Mesenchymal stem cell (in vitro differentiated cells and primary cell): ENCODE measurements at regions not wholly inside any gene's neighbourhood (a gene's known extent, or its start where the extent isn't known, plus 50 kb on each side); places are given as distances from the start of the nearest gene placed in this dataset.

Experiments
- DNase-seq: peaks from one replicate; pipeline ENCODE4 v3.0.0-alpha.2; 2013
- H2AFZ ChIP-seq: one replicate; pipeline ENCODE4 v1.6.1; 2013; ENCODE audit warnings: low read depth, mild to moderate bottlenecking, control low read depth, inconsistent platforms, low read length, moderate library complexity
- H2AK5ac ChIP-seq: 2 replicates; pipeline ENCODE4 v1.6.1; 2013; ENCODE audit warnings: low read length, moderate library complexity, mild to moderate bottlenecking, inconsistent platforms; ENCODE audit not compliant: severe bottlenecking
- H2BK120ac ChIP-seq: one replicate; pipeline ENCODE4 v1.6.1; 2013; ENCODE audit warnings: low read depth, mild to moderate bottlenecking, inconsistent platforms, low read length, moderate library complexity
- H2BK12ac ChIP-seq, 2 experiments: one replicate each; pipeline ENCODE4 v1.6.1; 2013; ENCODE audit warnings: inconsistent platforms in 2 of 2, low read length in 2 of 2, mild to moderate bottlenecking in 2 of 2, moderate library complexity in 2 of 2, control low read depth in 1 of 2
- H2BK15ac ChIP-seq: one replicate; pipeline ENCODE4 v1.6.1; 2013; ENCODE audit warnings: mild to moderate bottlenecking, low read depth, inconsistent platforms; ENCODE audit not compliant: poor library complexity, severe bottlenecking
- H2BK5ac ChIP-seq: 2 replicates; pipeline ENCODE4 v1.6.1; 2013; ENCODE audit warnings: low read depth, mild to moderate bottlenecking, low read length, control low read depth, inconsistent platforms; ENCODE audit not compliant: poor library complexity, severe bottlenecking
- H3K14ac ChIP-seq, 2 experiments: one replicate each; pipeline ENCODE4 v1.6.1; 2013; ENCODE audit warnings: inconsistent platforms in 2 of 2, low read length in 2 of 2, control low read depth in 1 of 2, mild to moderate bottlenecking in 1 of 2, moderate library complexity in 1 of 2
- H3K18ac ChIP-seq, 2 experiments: one replicate each; pipeline ENCODE4 v1.6.1; 2013; ENCODE audit warnings: inconsistent platforms in 2 of 2, low read length in 2 of 2, control low read depth in 1 of 2, low read depth in 1 of 2, mild to moderate bottlenecking in 1 of 2
- H3K23ac ChIP-seq, 2 experiments: one replicate each; pipeline ENCODE4 v1.6.1; 2013; ENCODE audit warnings: inconsistent platforms in 2 of 2, low read length in 2 of 2, mild to moderate bottlenecking in 2 of 2, moderate library complexity in 2 of 2, control low read depth in 1 of 2
- H3K27ac ChIP-seq: 2 replicates; pipeline ENCODE4 v1.5.1; 2013; ENCODE audit warnings: mild to moderate bottlenecking, moderate library complexity, low read length, control low read depth, inconsistent platforms; ENCODE audit not compliant: poor library complexity, severe bottlenecking
- H3K27me3 ChIP-seq, 2 experiments: 2 replicates each; pipeline versions ENCODE4 v1.6.1 to v1.7.0; 2013; ENCODE audit warnings: low read length in 2 of 2, mild to moderate bottlenecking in 2 of 2, moderate library complexity in 2 of 2, control low read depth in 1 of 2, inconsistent platforms in 1 of 2; ENCODE audit not compliant: control insufficient read depth in 1 of 2, insufficient read depth in 1 of 2
- H3K36me3 ChIP-seq, 2 experiments: 2 replicates each; pipeline versions ENCODE4 v1.6.1 to v1.7.0; 2013; ENCODE audit warnings: low read length in 2 of 2, control low read depth in 1 of 2, inconsistent platforms in 1 of 2, low read depth in 1 of 2, mild to moderate bottlenecking in 1 of 2; ENCODE audit not compliant: insufficient read depth in 2 of 2, control insufficient read depth in 1 of 2
- H3K4ac ChIP-seq, 2 experiments: one replicate each; pipeline ENCODE4 v1.6.1; 2013; ENCODE audit warnings: inconsistent platforms in 2 of 2, low read length in 2 of 2, mild to moderate bottlenecking in 2 of 2, moderate library complexity in 2 of 2, control low read depth in 1 of 2, low read depth in 1 of 2
- H3K4me1 ChIP-seq: 2 replicates; pipeline ENCODE4 v1.6.1; 2013; ENCODE audit warnings: low read depth, low read length, control low read depth; ENCODE audit not compliant: control insufficient read depth, insufficient read depth
- H3K4me2 ChIP-seq: 2 replicates; pipeline ENCODE4 v1.6.1; 2013; ENCODE audit warnings: low read length, mild to moderate bottlenecking, inconsistent platforms; ENCODE audit not compliant: poor library complexity, severe bottlenecking
- H3K4me3 ChIP-seq, 2 experiments: 2 replicates each; pipeline versions ENCODE4 v1.5.1 to v1.7.0; 2013; ENCODE audit warnings: low read length in 2 of 2, mild to moderate bottlenecking in 2 of 2, control low read depth in 1 of 2, low read depth in 1 of 2; ENCODE audit not compliant: insufficient read depth in 1 of 2
- H3K79me1 ChIP-seq: replicated peaks from 2 replicates; pipeline ENCODE4 v1.6.1; 2013; ENCODE audit warnings: mild to moderate bottlenecking, control low read depth, low read length, inconsistent platforms; ENCODE audit not compliant: poor library complexity, severe bottlenecking
- H3K9ac ChIP-seq: 2 replicates; pipeline ENCODE4 v1.7.0; 2013; ENCODE audit warnings: mild to moderate bottlenecking, low read length, moderate library complexity
- H3K9me3 ChIP-seq: 2 replicates; pipeline ENCODE4 v1.7.0; 2013; ENCODE audit warnings: mild to moderate bottlenecking, low read length; ENCODE audit not compliant: control insufficient read depth
- H4K8ac ChIP-seq: one replicate; pipeline ENCODE4 v1.6.1; 2013; ENCODE audit warnings: inconsistent platforms, mild to moderate bottlenecking, low read length, moderate library complexity
- H4K91ac ChIP-seq: one replicate; pipeline ENCODE4 v1.6.1; 2013; ENCODE audit warnings: mild to moderate bottlenecking, low read length, inconsistent platforms
- WGBS: methylation state at CpG from one replicate; pipeline ENCODE4 v1.1.7; 2013; ENCODE audit warnings: mixed read lengths; 5-methylcytosine and 5-hydroxymethylcytosine counted together

DNA sequence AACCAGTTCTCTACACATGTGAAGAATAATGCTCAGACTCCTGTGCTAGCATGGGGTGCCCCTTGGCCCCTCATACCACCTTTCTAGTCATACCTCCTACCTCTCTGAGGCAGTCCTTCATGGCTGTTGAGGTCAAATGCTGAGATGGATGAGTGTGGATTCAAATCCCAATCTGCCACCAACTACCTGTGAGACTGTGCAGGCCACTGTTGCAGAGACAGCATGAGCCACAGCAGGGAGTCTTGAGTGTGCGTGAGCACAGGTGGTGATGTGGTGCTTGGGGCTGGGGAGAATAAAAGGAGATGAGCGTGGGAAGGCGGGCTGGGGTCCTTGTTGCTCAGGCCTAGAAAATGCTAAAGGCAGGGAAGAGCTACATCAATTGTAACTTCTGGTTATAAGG is 218.0 kb upstream of the E2F8 start:
- Histone ChIP-seq H2BK120ac (no peak overlapping the region), H2BK12ac (peak overlapping the region in 1 of 2 experiments; percentile 63), H2AK5ac (no peak overlapping the region), H2BK5ac (no peak overlapping the region), H3K36me3 (no peaks in the 10 kb centered on the region), H3K18ac (no peak overlapping the region), H3K27me3 (peaks cover 0 to 43% of the 10 kb centered on the region in 2 experiments), H2AFZ (no peak overlapping the region), H3K14ac (no peak overlapping the region), H3K9me3 (no peaks in the 10 kb centered on the region), H3K4me1 (no peaks in the 10 kb centered on the region), H3K4me3 (no peak overlapping the region), H3K23ac (no peak overlapping the region), H4K8ac (no peak overlapping the region), H3K4ac (no peak overlapping the region), H4K91ac (no peak overlapping the region), H3K9ac (no peak overlapping the region), H3K4me2 (no peak overlapping the region), H2BK15ac (no peak overlapping the region), H3K27ac (no peak overlapping the region), H3K79me1 (no peaks in the 10 kb centered on the region)
- DNase-seq = no peak
- WGBS = 95% methylated on average over 3 of the region's 3 CpGs

DNA sequence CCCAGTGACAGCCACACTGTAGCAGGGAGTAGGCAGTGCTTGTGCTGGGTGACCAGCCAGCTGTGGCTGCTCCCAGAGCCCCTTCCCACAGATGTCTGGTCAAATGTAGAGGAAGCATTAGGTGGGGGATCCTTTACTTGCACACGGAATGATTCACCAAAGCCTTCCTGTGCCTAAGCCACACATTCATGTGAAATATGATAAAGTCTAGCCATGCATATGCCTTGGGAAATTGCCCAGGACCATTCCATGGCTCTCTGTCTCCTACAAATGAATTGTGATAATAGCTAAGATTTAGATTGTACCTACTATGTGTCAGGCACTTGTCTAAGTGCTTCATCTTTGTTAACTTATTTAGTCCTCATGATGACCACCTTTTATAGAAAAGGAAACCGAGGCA is 217.5 kb upstream of the E2F8 start:
- DNase-seq = no peak
- H2AFZ ChIP-seq = no peak overlapping the region
- no peak overlapping the region for H2AK5ac ChIP-seq
- H2BK12ac ChIP-seq = no peak overlapping the region
- peak overlapping the region in 1 of 2 experiments; percentile 14 for H3K18ac ChIP-seq
- H3K4me1 ChIP-seq = no peaks in the 10 kb centered on the region
- no peaks in the 10 kb centered on the region for H3K79me1 ChIP-seq
- H3K4ac ChIP-seq = no peak overlapping the region
- no peak overlapping the region for H2BK5ac ChIP-seq
- no peaks in the 10 kb centered on the region for H3K36me3 ChIP-seq
- no peak overlapping the region for H3K23ac ChIP-seq
- H3K27me3 ChIP-seq = peaks cover 0 to 39% of the 10 kb centered on the region in 2 experiments
- no peak overlapping the region for H3K4me3 ChIP-seq
- no peak overlapping the region for H4K91ac ChIP-seq
- H3K14ac ChIP-seq = peak overlapping the region in 1 of 2 experiments; percentile 68
- H3K9ac ChIP-seq = no peak overlapping the region
- no peak overlapping the region for H2BK15ac ChIP-seq
- H4K8ac ChIP-seq = no peak overlapping the region
- H2BK120ac ChIP-seq = no peak overlapping the region
- no peaks in the 10 kb centered on the region for H3K9me3 ChIP-seq
- no peak overlapping the region for H3K27ac ChIP-seq
- WGBS = 100% methylated on average over 1 of the region's 2 CpGs
- no peak overlapping the region for H3K4me2 ChIP-seq

DNA sequence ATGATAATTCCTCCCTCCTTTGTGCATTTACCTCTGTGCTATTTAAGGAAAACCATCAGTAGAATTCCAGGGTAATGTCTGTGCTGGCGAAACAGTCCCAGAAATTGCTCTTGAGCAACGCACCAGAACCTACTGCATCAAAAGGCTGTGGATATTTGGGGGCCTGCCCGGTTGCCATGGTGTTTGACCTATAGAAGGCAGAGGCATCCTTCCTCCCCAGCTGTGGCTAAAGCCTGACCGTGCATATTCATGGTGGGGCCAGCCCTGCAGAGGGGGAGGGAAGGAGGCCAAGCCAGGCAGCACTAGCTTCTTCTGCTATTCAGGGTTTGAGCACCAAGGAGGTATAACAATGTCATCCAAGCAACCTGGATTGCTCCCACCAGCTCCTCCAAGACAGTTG is 215.0 kb upstream of the E2F8 start:
- Histone ChIP-seq H3K4me2 (no peak overlapping the region), H3K14ac (no peak overlapping the region), H3K27ac (no peak overlapping the region), H3K79me1 (no peaks in the 10 kb centered on the region), H3K9ac (no peak overlapping the region), H4K8ac (no peak overlapping the region), H3K18ac (peak overlapping the region in 1 of 2 experiments; percentile 34), H3K4ac (peak overlapping the region in 1 of 2 experiments; percentile 15), H3K4me1 (no peaks in the 10 kb centered on the region), H2BK120ac (no peak overlapping the region), H2AFZ (no peak overlapping the region), H3K36me3 (no peaks in the 10 kb centered on the region), H2BK15ac (no peak overlapping the region), H3K9me3 (no peaks in the 10 kb centered on the region), H2AK5ac (no peak overlapping the region), H2BK12ac (no peak overlapping the region), H3K23ac (peak overlapping the region in 1 of 2 experiments; percentile 46), H4K91ac (no peak overlapping the region), H3K27me3 (peaks cover 0 to 52% of the 10 kb centered on the region in 2 experiments), H2BK5ac (no peak overlapping the region), H3K4me3 (no peak overlapping the region)
- no peak for DNase-seq
- WGBS = 75% methylated on average over 4 of the region's 4 CpGs

DNA sequence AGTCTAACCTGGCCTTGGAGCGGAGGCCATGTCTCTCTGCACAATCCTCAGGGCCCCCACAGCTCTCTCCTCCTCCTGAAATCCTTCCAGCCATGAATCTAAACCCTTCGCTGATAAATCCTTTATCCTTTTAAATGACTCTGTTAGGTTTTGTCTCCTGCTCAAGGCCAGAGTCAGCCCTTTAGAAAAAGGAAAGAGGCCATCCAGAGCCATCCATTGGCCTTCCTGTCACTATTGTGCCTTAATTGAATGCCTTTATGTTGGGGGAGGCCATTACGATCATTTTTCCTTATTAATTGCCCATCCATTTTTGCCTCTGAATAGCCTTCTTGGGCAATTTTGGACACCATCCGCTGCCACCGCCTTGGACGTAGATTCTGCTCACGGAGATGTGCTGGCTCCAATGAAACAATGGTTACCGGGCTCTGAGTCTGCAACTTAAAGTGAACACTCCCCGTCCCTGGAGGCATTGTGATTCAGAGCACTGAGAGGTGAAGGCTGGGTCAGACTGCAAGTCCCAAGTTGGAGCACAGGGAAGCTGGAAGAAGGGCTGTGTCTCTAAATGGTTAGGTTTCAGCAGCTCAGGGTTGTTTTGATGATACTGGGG is 213.0 kb upstream of the E2F8 start:
- Histone ChIP-seq H2BK5ac (no peak overlapping the region), H3K4me3 (peak overlapping the region in 1 of 2 experiments; percentile 35), H2BK12ac (no peak overlapping the region), H2BK15ac (no peak overlapping the region), H3K18ac (no peak overlapping the region), H3K36me3 (no peaks in the 10 kb centered on the region), H3K4me2 (no peak overlapping the region), H2AFZ (no peak overlapping the region), H2AK5ac (no peak overlapping the region), H3K27ac (no peak overlapping the region), H3K14ac (no peak overlapping the region), H3K9me3 (no peaks in the 10 kb centered on the region), H4K8ac (no peak overlapping the region), H3K27me3 (peaks cover 0 to 51% of the 10 kb centered on the region in 2 experiments), H3K9ac (peak overlapping the region; percentile 68), H3K79me1 (no peaks in the 10 kb centered on the region), H3K23ac (no peak overlapping the region), H3K4ac (no peak overlapping the region), H2BK120ac (no peak overlapping the region), H3K4me1 (no peaks in the 10 kb centered on the region), H4K91ac (no peak overlapping the region)
- WGBS = 86% methylated on average over 9 of the region's 9 CpGs
- DNase-seq = no peak
